ENCODE measurements at regions not wholly inside any gene's neighbourhood (a gene's known extent, or its start where the extent isn't known, plus 50 kb on each side); places are given as distances from the start of the nearest gene placed in this dataset.

- Histone ChIP-seq H3K9me3 (no peaks in the 10 kb centered on the region), H3K36me3 (no peaks in the 10 kb centered on the region), H3K27ac (no peak overlapping the region), H3K27me3 (no peaks in the 10 kb centered on the region), H3K4me1 (no peaks in the 10 kb centered on the region), H3K4me3 (no peak overlapping the region)
- no peak for DNase-seq
- no peak for ATAC-seq (ENCODE audit: low FRiP score in 2 of 2)
- WGBS, 2 donors, result 82 to 90% methylated on average over 2 of the region's 2 CpGs
- TF ChIP-seq POLR2A (IDR thresholded peaks at IDR 0.05) (no peak), EP300 (IDR thresholded peaks at IDR 0.05) (no peak), CTCF (IDR thresholded peaks at IDR 0.05) (no peak), POLR2AphosphoS5 (IDR thresholded peaks at IDR 0.05) (no peak)
Measured at GRCh38 chr2:187107001-187107400, 258.0 kb upstream of the ZSWIM2 start.

GRCh38 chr2:187105218-187105617 lies 256.2 kb upstream of the ZSWIM2 start:
- Histone ChIP-seq H3K4me3 (no peak overlapping the region), H3K9me3 (peaks cover 0 to 4% (median 0%) of the 10 kb centered on the region in 4 donors), H3K4me1 (no peaks in the 10 kb centered on the region), H3K36me3 (no peaks in the 10 kb centered on the region), H3K27me3 (no peaks in the 10 kb centered on the region), H3K27ac (no peak overlapping the region)
- 82 to 92% methylated on average over 3 of the region's 3 CpGs for WGBS, 2 donors
- ATAC-seq (ENCODE audit: low FRiP score in 2 of 2) (no peak), DNase-seq (no peak)
- TF ChIP-seq POLR2A (IDR thresholded peaks at IDR 0.05) (no peak), POLR2AphosphoS5 (IDR thresholded peaks at IDR 0.05) (no peak), EP300 (IDR thresholded peaks at IDR 0.05) (no peak), CTCF (IDR thresholded peaks at IDR 0.05) (no peak)

DNA sequence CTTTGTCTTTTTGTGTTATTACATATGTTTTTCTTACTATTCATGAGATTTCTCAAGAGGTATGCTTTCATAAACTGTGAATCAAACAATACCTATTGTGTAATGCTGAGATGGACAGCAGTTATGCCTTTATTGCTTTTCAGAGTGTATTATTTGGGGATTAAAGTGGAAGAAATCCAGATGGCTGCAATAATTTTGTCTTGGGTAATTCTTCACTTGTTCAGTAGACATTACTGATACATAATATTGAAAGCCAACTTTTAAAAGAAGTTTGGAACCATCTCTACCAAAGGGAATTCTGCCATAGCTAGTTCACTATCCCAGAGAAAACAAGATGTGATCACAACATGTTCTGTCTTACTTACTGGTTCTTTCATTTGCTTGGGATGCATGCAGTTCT lies 253.4 kb upstream of the ZSWIM2 start:
- Histone ChIP-seq H3K36me3 (no peaks in the 10 kb centered on the region), H3K27me3 (no peaks in the 10 kb centered on the region), H3K4me3 (no peak overlapping the region), H3K4me1 (no peaks in the 10 kb centered on the region), H3K9me3 (peaks cover 0 to 4% (median 0%) of the 10 kb centered on the region in 4 donors), H3K27ac (no peak overlapping the region)
- no peak for ATAC-seq (ENCODE audit: low FRiP score in 2 of 2)
- TF ChIP-seq CTCF (IDR thresholded peaks at IDR 0.05) (no peak), POLR2AphosphoS5 (IDR thresholded peaks at IDR 0.05) (no peak), POLR2A (IDR thresholded peaks at IDR 0.05) (no peak), EP300 (IDR thresholded peaks at IDR 0.05) (no peak)
- no peak for DNase-seq

GRCh38 chr2:187098154-187098553 lies 249.2 kb upstream of the ZSWIM2 start:
- H3K9me3 ChIP-seq, result peaks cover 0 to 4% (median 0%) of the 10 kb centered on the region in 4 donors
- no peak overlapping the region for H3K4me3 ChIP-seq
- no peaks in the 10 kb centered on the region for H3K4me1 ChIP-seq
- 67 to 74% methylated on average over 1 of the region's 1 CpG for WGBS, 2 donors
- ATAC-seq (ENCODE audit: low FRiP score in 2 of 2) (no peak), DNase-seq (no peak)
- H3K27me3 ChIP-seq, result no peaks in the 10 kb centered on the region
- H3K36me3 ChIP-seq, result no peaks in the 10 kb centered on the region
- H3K27ac ChIP-seq, result peak overlapping the region in 1 of 4 donors; percentile 78
- TF ChIP-seq EP300 (IDR thresholded peaks at IDR 0.05) (no peak), POLR2AphosphoS5 (IDR thresholded peaks at IDR 0.05) (no peak), POLR2A (IDR thresholded peaks at IDR 0.05) (no peak), CTCF (IDR thresholded peaks at IDR 0.05) (no peak)

GRCh38 chr2:187093771-187094412 lies 244.9 kb upstream of the ZSWIM2 start:
- TF ChIP-seq EP300 (IDR thresholded peaks at IDR 0.05) (no peak), POLR2AphosphoS5 (IDR thresholded peaks at IDR 0.05) (no peak)
- H3K27me3 ChIP-seq, result no peaks in the 10 kb centered on the region
- 44 to 57% methylated on average over 1 of the region's 1 CpG for WGBS, 2 donors

More at GRCh38 chr2:187093771-187094412, 244.9 kb upstream of the ZSWIM2 start:
- no peak for ATAC-seq (ENCODE audit: low FRiP score in 2 of 2)
- Histone ChIP-seq H3K27ac (peak overlapping the region in 1 of 4 donors; percentile 78), H3K4me1 (no peaks in the 10 kb centered on the region), H3K36me3 (no peaks in the 10 kb centered on the region), H3K4me3 (peak overlapping the region in 1 of 4 donors; percentile 7), H3K9me3 (no peaks in the 10 kb centered on the region)
- DNase-seq, result no peak

Data from upper lobe of left lung (tissue), 6 donors.